Retinal pigment epithelial cell (primary cell): ENCODE measurements at regions not wholly inside any gene's neighbourhood (a gene's known extent, or its start where the extent isn't known, plus 50 kb on each side); places are given as distances from the start of the nearest gene placed in this dataset.

Source experiments
- DNase-seq: peaks from one replicate; pipeline ENCODE4 v3.0.0-alpha.2; 2010; ENCODE audit warnings: low read depth
- H3K4me3 ChIP-seq: 2 replicates; pipeline ENCODE4 v1.5.1; 2011; ENCODE audit warnings: mild to moderate bottlenecking, low read length, control low read depth, moderate library complexity
- TF ChIP-seq, protein P1 (sequence below): conservative IDR thresholded peaks from 2 replicates; pipeline ENCODE4 v1.5.1; 2011; ENCODE audit warnings: low read depth, low read length, control low read depth, inconsistent platforms

DNA sequence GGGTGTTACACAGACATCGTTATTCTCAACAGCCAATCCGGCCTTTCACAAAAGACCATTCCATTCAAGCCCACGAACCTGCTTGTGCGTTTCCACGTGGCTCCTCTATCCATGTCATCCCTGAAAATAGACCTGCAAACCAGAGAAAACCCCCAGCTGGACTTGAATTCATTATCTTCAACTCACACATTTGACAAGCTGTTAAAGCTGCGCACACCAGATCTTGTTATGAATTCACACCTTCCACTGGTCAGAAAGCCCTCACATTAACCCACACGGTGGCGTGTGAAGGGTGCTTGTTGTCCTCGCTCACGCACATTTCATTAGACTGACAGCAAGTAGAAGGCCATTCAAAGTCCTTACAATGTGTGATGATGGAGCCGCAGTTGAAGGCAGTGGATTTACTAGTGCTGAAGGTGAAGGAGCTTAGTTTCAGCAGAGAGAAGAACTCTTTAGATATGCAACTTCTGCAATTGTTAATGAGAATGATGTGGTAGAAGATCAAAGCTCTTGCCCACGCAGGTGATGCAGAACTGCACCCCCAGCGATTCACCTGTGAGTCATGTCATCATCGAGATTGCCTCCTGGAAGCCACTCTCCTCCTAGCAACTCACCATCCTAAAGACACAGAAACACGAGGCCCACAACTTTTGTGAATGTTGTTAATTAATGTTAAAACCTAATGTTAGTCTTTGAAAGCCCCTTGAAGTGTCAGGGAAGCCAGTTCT, 224.8 kb upstream of the SOX11 start:
- TF ChIP-seq, protein P1, sequence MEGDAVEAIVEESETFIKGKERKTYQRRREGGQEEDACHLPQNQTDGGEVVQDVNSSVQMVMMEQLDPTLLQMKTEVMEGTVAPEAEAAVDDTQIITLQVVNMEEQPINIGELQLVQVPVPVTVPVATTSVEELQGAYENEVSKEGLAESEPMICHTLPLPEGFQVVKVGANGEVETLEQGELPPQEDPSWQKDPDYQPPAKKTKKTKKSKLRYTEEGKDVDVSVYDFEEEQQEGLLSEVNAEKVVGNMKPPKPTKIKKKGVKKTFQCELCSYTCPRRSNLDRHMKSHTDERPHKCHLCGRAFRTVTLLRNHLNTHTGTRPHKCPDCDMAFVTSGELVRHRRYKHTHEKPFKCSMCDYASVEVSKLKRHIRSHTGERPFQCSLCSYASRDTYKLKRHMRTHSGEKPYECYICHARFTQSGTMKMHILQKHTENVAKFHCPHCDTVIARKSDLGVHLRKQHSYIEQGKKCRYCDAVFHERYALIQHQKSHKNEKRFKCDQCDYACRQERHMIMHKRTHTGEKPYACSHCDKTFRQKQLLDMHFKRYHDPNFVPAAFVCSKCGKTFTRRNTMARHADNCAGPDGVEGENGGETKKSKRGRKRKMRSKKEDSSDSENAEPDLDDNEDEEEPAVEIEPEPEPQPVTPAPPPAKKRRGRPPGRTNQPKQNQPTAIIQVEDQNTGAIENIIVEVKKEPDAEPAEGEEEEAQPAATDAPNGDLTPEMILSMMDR, result no peak
- no peak overlapping the region for H3K4me3 ChIP-seq
- no peak for DNase-seq

DNA sequence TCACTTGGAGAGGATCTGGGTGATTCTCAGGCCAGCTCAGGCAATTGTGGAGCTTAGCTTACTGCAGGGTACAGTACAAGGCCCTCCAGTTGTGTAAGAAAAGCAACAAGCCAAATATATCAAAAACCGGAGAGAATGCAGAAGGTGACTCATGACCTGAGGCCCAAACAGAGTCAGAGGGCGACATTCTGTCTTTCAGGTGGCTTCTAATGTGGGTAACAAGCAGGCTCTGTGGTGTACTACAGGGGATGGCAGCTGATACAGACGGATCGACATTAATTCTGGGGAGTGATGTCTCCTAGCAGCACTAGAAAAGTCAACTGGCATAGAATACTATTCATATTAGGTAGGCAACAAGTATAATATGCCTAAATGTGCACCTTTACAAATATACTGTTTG, 219.5 kb upstream of the SOX11 start:
- no peak for DNase-seq
- TF ChIP-seq, protein P1, result no peak
- H3K4me3 ChIP-seq, result no peak overlapping the region

DNA sequence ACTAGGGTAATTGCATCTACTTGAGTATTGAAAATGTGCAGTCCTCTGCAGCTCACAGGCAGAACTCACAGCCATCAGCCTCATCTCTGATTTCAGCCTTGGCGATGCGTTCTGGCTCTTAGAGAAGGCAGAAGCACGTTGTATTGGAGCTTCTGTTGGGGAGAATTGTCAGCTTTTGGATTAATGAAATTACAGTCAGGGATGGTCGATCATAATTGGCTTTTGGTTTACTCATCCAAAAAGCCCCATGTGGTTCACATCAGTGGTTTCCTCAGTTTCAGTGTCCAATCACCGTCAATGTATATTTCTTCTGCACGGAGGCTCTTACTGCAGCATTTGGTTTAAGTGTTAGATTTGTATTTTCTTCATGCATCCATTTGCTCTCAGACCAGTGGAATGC, 218.5 kb upstream of the SOX11 start:
- no peak for DNase-seq
- no peak overlapping the region for H3K4me3 ChIP-seq
- TF ChIP-seq, protein P1, result no peak

DNA sequence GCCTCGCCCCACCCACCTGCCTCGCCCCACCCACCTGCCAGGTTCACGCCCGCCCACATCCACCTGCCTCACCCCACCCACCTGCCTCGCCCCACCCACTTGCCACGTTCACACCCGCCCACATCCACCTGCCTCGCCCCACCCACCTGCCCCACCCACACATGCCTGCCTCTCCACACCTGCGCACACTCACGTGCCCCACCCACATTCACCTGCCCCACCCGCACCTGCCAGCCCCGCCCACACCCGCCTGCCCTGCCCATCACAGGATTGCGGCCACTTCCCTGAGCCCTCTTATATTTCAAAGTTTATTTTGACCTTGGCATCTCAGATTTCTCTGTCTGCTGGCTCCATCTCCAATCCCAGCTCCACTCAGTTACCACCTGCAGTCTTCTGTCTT, 217.5 kb upstream of the SOX11 start:
- no peak overlapping the region for H3K4me3 ChIP-seq
- no peak for DNase-seq
- TF ChIP-seq, protein P1, result no peak

DNA sequence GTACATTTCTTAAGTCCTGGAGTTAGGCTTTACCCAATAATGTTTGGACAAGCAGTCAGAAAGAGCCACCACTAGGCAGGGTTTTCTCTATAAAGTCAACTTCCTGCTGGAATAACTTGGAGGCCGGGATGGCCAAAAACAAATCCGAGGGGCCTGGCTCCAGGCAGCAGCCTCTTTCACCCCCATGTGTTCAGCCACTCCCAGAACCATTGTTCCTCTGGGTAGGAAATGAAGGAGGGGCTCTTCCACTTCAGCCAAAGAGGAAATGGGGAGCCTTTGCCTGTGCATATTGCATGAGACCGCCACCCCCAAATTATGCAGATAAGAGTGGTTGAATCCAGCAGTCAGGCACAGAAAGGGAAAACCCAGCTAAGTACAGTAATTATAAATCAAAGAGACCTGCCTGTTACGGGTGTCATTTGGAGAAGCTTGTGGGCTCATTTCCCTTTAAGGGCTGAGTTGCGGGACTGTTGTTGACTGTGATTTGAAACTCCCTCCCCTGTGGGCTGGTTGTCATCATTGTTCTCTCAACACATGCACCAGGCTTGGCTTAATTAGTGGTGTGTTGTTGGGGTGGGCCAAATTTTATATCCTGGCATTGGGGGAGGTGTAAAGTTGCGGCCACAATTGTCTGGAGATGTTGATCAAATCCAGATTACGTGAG, 212.8 kb upstream of the SOX11 start:
- TF ChIP-seq, protein P1, result no peak
- no peak overlapping the region for H3K4me3 ChIP-seq
- DNase-seq, result no peak

DNA sequence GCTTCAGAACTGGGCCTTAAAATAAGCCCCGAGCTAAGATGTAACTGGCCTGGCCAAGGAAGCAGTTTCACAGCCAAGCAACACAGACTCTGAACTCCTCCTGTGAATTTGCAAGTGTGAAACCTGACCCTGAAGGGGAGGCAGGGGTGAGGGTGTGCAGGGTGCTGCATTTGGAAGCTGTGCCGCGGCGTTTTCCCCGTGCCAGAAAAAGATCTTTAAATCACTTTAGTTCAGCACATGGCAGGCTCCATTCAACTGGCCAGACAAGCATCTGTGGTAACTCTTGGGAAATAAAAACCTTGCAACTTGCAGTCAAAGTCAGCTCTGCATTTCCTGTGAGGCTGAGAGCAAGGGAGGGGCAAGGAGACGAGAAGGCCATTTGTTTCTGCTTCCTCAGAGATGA, 209.3 kb upstream of the SOX11 start:
- TF ChIP-seq, protein P1, result no peak
- no peak overlapping the region for H3K4me3 ChIP-seq
- no peak for DNase-seq

DNA sequence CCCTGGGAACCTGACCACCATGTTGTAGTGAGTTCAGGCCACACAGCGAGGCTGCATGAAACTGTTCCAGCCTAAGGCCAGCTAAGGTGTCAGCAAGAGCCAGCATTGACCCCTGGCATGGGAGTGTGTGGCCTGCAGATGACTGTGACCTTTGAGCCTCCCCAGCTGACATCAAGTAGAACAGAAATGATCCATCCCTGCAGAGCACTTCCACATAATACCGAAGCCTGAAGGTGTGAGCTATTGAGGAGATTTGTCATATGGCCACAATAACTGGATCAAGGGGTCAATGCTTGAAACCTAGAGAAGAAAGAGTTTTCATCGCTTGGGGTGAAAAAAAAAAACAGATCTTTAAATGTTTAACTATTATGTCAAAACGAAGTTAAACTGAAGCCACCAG, 207.3 kb upstream of the SOX11 start:
- no peak overlapping the region for H3K4me3 ChIP-seq
- TF ChIP-seq, protein P1, result no peak

More for the DNA sequence above, 207.3 kb upstream of the SOX11 start:
- DNase-seq, result no peak
